Endothelial cell of umbilical vein (primary cell): ENCODE measurements at regions not wholly inside any gene's neighbourhood (a gene's known extent, or its start where the extent isn't known, plus 50 kb on each side); places are given as distances from the start of the nearest gene placed in this dataset.

Experiments used
- BruUV-seq: library from RNA; stranded (reverse); fragments of 400-500 nt; replicated peaks from 2 replicates; lab custom pipeline; 2021; lab: Mats Ljungman, UMichigan
- CTCF ChIA-PET: fragments of 300-600, 350-600 bp; sonication (Branson Sonifier 250); formaldehyde crosslinking; loops from one replicate; lab custom pipeline; 2021; ENCODE audit warnings: antibody characterized with exemption, inconsistent platforms; lab: Charles Lee
- POLR2A ChIA-PET: fragments of 300-600, 350-600 bp; sonication (Branson Sonifier 250); formaldehyde crosslinking; loops from one replicate; lab custom pipeline; 2021; ENCODE audit warnings: antibody characterized with exemption, inconsistent platforms; lab: Charles Lee
- DNase-seq: peaks from one replicate; pipeline ENCODE4 v3.0.0-alpha.2; 2011; ENCODE audit warnings: low read depth, low spot score
- FAIRE-seq: peaks from 2 replicates; lab custom pipeline; 2011; peaks lifted over from hg19 to GRCh38; lab: Jason Lieb, UNC
- H2AFZ ChIP-seq: 2 replicates; pipeline ENCODE4 v1.6.0; 2012; ENCODE audit warnings: low read depth, low read length, control low read depth, inconsistent platforms
- H3K27ac ChIP-seq: 2 replicates; pipeline ENCODE4 v1.5.1; 2011; ENCODE audit warnings: low read depth, mild to moderate bottlenecking, control low read depth, low read length, moderate library complexity; ENCODE audit not compliant: insufficient read depth
- H3K27me3 ChIP-seq, 2 experiments: 2 replicates each; pipeline versions ENCODE4 v1.6.0 to v1.6.1; 2011; ENCODE audit warnings: low read length in 2 of 2, mixed read lengths in 1 of 2; ENCODE audit not compliant: control insufficient read depth in 2 of 2, insufficient read depth in 2 of 2
- H3K36me3 ChIP-seq, 2 experiments: 2 replicates in 1 of 2; 3 replicates in 1 of 2; pipeline ENCODE4 v1.5.1; 2011; ENCODE audit warnings: low read length in 2 of 2, mild to moderate bottlenecking in 1 of 2, moderate library complexity in 1 of 2; ENCODE audit not compliant: control insufficient read depth in 2 of 2, insufficient read depth in 2 of 2; ENCODE audit errors: extremely low read depth in 1 of 2
- H3K4me1 ChIP-seq: 3 replicates; pipeline ENCODE4 v1.5.1; 2011; ENCODE audit warnings: mild to moderate bottlenecking, low read length; ENCODE audit not compliant: control insufficient read depth, insufficient read depth; ENCODE audit errors: extremely low read depth
- H3K4me2 ChIP-seq: 2 replicates; pipeline ENCODE4 v1.6.1; 2011; ENCODE audit warnings: low read length, control low read depth, mixed read lengths; ENCODE audit not compliant: insufficient read depth
- H3K4me3 ChIP-seq, 3 experiments: fragments of 200-600 bp in 1 of 3; sonication (generic), shearing (Covaris generic) in 1 of 3; replicated peaks in 1 of 3; 2 replicates each; pipeline ENCODE4 v1.5.1; 2011 to 2016; ENCODE audit warnings: control low read depth in 3 of 3, low read length in 3 of 3, mild to moderate bottlenecking in 2 of 3, inconsistent platforms in 1 of 3, low read depth in 1 of 3, moderate library complexity in 1 of 3; ENCODE audit not compliant: insufficient read depth in 1 of 3
- H3K79me2 ChIP-seq: 2 replicates; pipeline ENCODE4 v1.6.0; 2012; ENCODE audit warnings: low read length, inconsistent platforms; ENCODE audit not compliant: control insufficient read depth, insufficient read depth
- H3K9ac ChIP-seq: replicated peaks from 2 replicates; pipeline ENCODE3; 2011; ENCODE audit warnings: low read length, control low read depth; ENCODE audit not compliant: insufficient read depth; ENCODE audit errors: extremely low read depth
- H3K9me1 ChIP-seq: replicated peaks from 3 replicates; pipeline ENCODE4 v1.6.0; 2011; ENCODE audit warnings: mild to moderate bottlenecking, low read length; ENCODE audit not compliant: control insufficient read depth, insufficient read depth; ENCODE audit errors: extremely low read depth
- H3K9me3 ChIP-seq: replicated peaks from 2 replicates; pipeline ENCODE4 v1.5.1; 2012; ENCODE audit warnings: low read length, inconsistent platforms; ENCODE audit not compliant: control insufficient read depth, insufficient read depth
- H4K20me1 ChIP-seq: replicated peaks from 2 replicates; pipeline ENCODE3; 2011; ENCODE audit warnings: mild to moderate bottlenecking, low read length; ENCODE audit not compliant: control insufficient read depth, insufficient read depth; ENCODE audit errors: extremely low read depth
- CTCF ChIP-seq, 2 donors: IDR thresholded peaks; 1 replicate in 1 of 2; 2 replicates in 1 of 2; pipeline ENCODE4 v1.5.1; 2011; ENCODE audit warnings: low read length in 2 of 2, mild to moderate bottlenecking in 2 of 2, moderate library complexity in 2 of 2, control low read depth in 1 of 2, inconsistent platforms in 1 of 2, low read depth in 1 of 2; ENCODE audit not compliant: insufficient read depth in 1 of 2; ENCODE audit errors: extremely low read depth in 1 of 2
- MAX ChIP-seq: IDR thresholded peaks from 2 replicates; pipeline ENCODE4 v1.6.1; 2011; ENCODE audit not compliant: insufficient read depth, insufficient read length
- POLR2AphosphoS5 ChIP-seq: IDR thresholded peaks from 2 replicates; pipeline ENCODE4 v1.6.1; 2012; ENCODE audit warnings: low read depth, mild to moderate bottlenecking, control low read depth, low read length, moderate library complexity; ENCODE audit not compliant: insufficient read depth
- dilution Hi-C: fragments of 300-500 bp; cut with MboI; formaldehyde crosslinking; loops from one replicate; pipeline ENCODE4 v1.15.0; 2019; ENCODE audit warnings: low sequenced_read_pairs; ENCODE audit not compliant: extremely low pct_ligation_motif_present
- intact Hi-C: fragments of 100-400 bp; cut with micrococcal nuclease; formaldehyde crosslinking; loops from one replicate; pipeline ENCODE4 v1.10.0; 2022

GRCh38 chr10:78929541-78929940, 139.2 kb upstream of the ZMIZ1 start:
- no peaks in the 10 kb centered on the region for H3K27me3 ChIP-seq

More at GRCh38 chr10:78929541-78929940, 139.2 kb upstream of the ZMIZ1 start:
- H4K20me1 ChIP-seq, result no peaks in the 10 kb centered on the region
- H3K9me3 ChIP-seq, result no peaks in the 10 kb centered on the region
- DNase-seq (no peak), FAIRE-seq (no peak)
- POLR2A ChIA-PET, result no interaction called here
- CTCF ChIA-PET, result no interaction called here
- intact Hi-C loops (no loop called here), dilution Hi-C loops (no loop called here)
- H3K4me3 ChIP-seq, result no peak overlapping the region
- no peak for TF ChIP-seq POLR2AphosphoS5
- no peak for TF ChIP-seq MAX
- TF ChIP-seq CTCF (IDR thresholded peaks at IDR 0.05; ENCODE audit: extremely low read depth in 1 of 2, insufficient read depth in 1 of 2, low read depth in 1 of 2, low read length in 2 of 2), result no peak
- no peaks in the 10 kb centered on the region for H3K9me1 ChIP-seq
- H3K9ac ChIP-seq, result no peak overlapping the region
- H3K4me2 ChIP-seq, result no peak overlapping the region
- BruUV-seq, result no TSS peak
- H3K36me3 ChIP-seq, result no peaks in the 10 kb centered on the region
- H3K27ac ChIP-seq, result no peak overlapping the region
- H3K4me1 ChIP-seq, result peaks cover 17% of the 10 kb centered on the region
- no peak overlapping the region for H2AFZ ChIP-seq
- no peaks in the 10 kb centered on the region for H3K79me2 ChIP-seq
